ENCODE measurements at regions not wholly inside any gene's neighbourhood (a gene's known extent, or its start where the extent isn't known, plus 50 kb on each side); places are given as distances from the start of the nearest gene placed in this dataset.
A peak's percentile ranks its signal among the peaks of the same experiment; 100 is the strongest.

- H3K9me3 ChIP-seq: no peaks in the 10 kb centered on the region
- no peaks in the 10 kb centered on the region for H3K27me3 ChIP-seq
- no peaks in the 10 kb centered on the region for H3K36me3 ChIP-seq
- H3K4me3 ChIP-seq: no peak overlapping the region
- intact Hi-C loops (cut with DNase I): loop anchor here (5.0 kb wide), 3 partner anchors 64 to 166 kb away; partner anchors contain the start of genes HOXA1 and HOXA4
- no peak for TF ChIP-seq CTCF (IDR thresholded peaks at IDR 0.05)
- no peak for DNase-seq (ENCODE audit: low spot score in 2 of 2)
- peaks cover 0 to 8% of the 10 kb centered on the region in 2 donors for H3K4me1 ChIP-seq
- H3K27ac ChIP-seq: peak overlapping the region in 1 of 2 donors; percentile 67
Observed at GRCh38 chr7:27032839-27033238, 63.0 kb downstream of the HOXA1 start.

GRCh38 chr7:27031289-27032172, 64.3 kb downstream of the HOXA1 start:
- no peak for TF ChIP-seq CTCF (IDR thresholded peaks at IDR 0.05)
- H3K9me3 ChIP-seq: no peaks in the 10 kb centered on the region
- no peaks in the 10 kb centered on the region for H3K27me3 ChIP-seq
- no peak for DNase-seq (ENCODE audit: low spot score in 2 of 2)
- H3K4me3 ChIP-seq: no peak overlapping the region
- no peaks in the 10 kb centered on the region for H3K36me3 ChIP-seq
- peak overlapping the region; percentile 67 to 72 for H3K27ac ChIP-seq
- peaks cover 0 to 8% of the 10 kb centered on the region in 2 donors for H3K4me1 ChIP-seq
- intact Hi-C loops (cut with DNase I): loop anchor here (5.0 kb wide), 3 partner anchors 66 to 164 kb away; partner anchors contain the start of genes HOXA1 and HOXA4

- intact Hi-C loops (cut with DNase I): loop anchor here (5.0 kb wide), 3 partner anchors 67 to 163 kb away; partner anchors contain the start of genes HOXA1 and HOXA4
Observed at GRCh38 chr7:27030393-27031050, 65.3 kb downstream of the HOXA1 start.

GRCh38 chr7:27025270-27025669, 70.5 kb downstream of the HOXA1 start:
- Histone ChIP-seq H3K9me3 (no peaks in the 10 kb centered on the region), H3K4me3 (no peak overlapping the region), H3K27ac (no peak overlapping the region), H3K36me3 (no peaks in the 10 kb centered on the region), H3K4me1 (no peaks in the 10 kb centered on the region), H3K27me3 (no peaks in the 10 kb centered on the region)
- intact Hi-C loops (cut with DNase I): no loop called here
- DNase-seq (ENCODE audit: low spot score in 2 of 2): no peak
- TF ChIP-seq CTCF (IDR thresholded peaks at IDR 0.05): no peak

More at GRCh38 chr7:27030393-27031050, 65.3 kb downstream of the HOXA1 start:
- Histone ChIP-seq H3K4me1 (peaks cover 0 to 8% of the 10 kb centered on the region in 2 donors), H3K36me3 (no peaks in the 10 kb centered on the region), H3K27me3 (no peaks in the 10 kb centered on the region), H3K27ac (peak overlapping the region in 1 of 2 donors; percentile 67), H3K9me3 (no peaks in the 10 kb centered on the region), H3K4me3 (no peak overlapping the region)
- no peak for DNase-seq (ENCODE audit: low spot score in 2 of 2)
- no peak for TF ChIP-seq CTCF (IDR thresholded peaks at IDR 0.05)

GRCh38 chr7:27010068-27010467, 85.7 kb downstream of the HOXA1 start:
- intact Hi-C loops (cut with DNase I): no loop called here
- Histone ChIP-seq H3K27ac (no peak overlapping the region), H3K9me3 (peaks cover 0 to 26% of the 10 kb centered on the region in 2 donors), H3K36me3 (no peaks in the 10 kb centered on the region), H3K4me3 (no peak overlapping the region), H3K4me1 (no peaks in the 10 kb centered on the region), H3K27me3 (no peaks in the 10 kb centered on the region)
- DNase-seq (ENCODE audit: low spot score in 2 of 2): no peak
- no peak for TF ChIP-seq CTCF (IDR thresholded peaks at IDR 0.05)

Data from ascending aorta (tissue), 2 donors.